ENCODE measurements at regions not wholly inside any gene's neighbourhood (a gene's known extent, or its start where the extent isn't known, plus 50 kb on each side); places are given as distances from the start of the nearest gene placed in this dataset.

GRCh38 chr7:35878351-35878750 lies 77.5 kb downstream of the SEPTIN7 start:
- TF ChIP-seq POLR2A (IDR thresholded peaks at IDR 0.05) (no peak), CTCF (IDR thresholded peaks at IDR 0.05) (no peak), POLR2AphosphoS5 (IDR thresholded peaks at IDR 0.05) (no peak), EP300 (IDR thresholded peaks at IDR 0.05; ENCODE audit: low read depth) (no peak)
